Right atrium auricular region (tissue), 2 donors: ENCODE measurements at regions not wholly inside any gene's neighbourhood (a gene's known extent, or its start where the extent isn't known, plus 50 kb on each side); places are given as distances from the start of the nearest gene placed in this dataset.
"Not testable (repeated sequence)": the region's sequence is repeated elsewhere in the genome, so short reads cannot be mapped to it uniquely, and the experiment has no call there.

ENCODE experiments used
- DNase-seq: peaks from one replicate; pipeline ENCODE4 v3.0.0-alpha.2; 2019; ENCODE audit warnings: low spot score
- H3K27ac ChIP-seq, 2 donors: fragments of 200-600 bp; sonication (generic); 1 replicate in 1 of 2; 2 replicates in 1 of 2; pipeline ENCODE4 v1.5.1; 2016 to 2019
- H3K27me3 ChIP-seq, 2 donors: fragments of 200-600 bp; sonication (generic); one replicate each; pipeline versions ENCODE4 v1.5.1 to v1.6.0; 2017 to 2019
- H3K36me3 ChIP-seq: fragments of 200-600 bp; sonication (generic); one replicate; pipeline ENCODE4 v1.5.1; 2016
- H3K4me1 ChIP-seq, 2 donors: fragments of 200-600 bp; sonication (generic); one replicate each; pipeline versions ENCODE4 v1.5.1 to v1.6.0; 2017 to 2019
- H3K4me3 ChIP-seq, 2 donors: fragments of 200-600 bp; sonication (generic); 1 replicate in 1 of 2; 2 replicates in 1 of 2; pipeline ENCODE4 v1.5.1; 2017 to 2019; ENCODE audit warnings: mild to moderate bottlenecking in 1 of 2, moderate library complexity in 1 of 2
- H3K9me3 ChIP-seq, 2 donors: fragments of 200-600 bp; sonication (generic); one replicate each; pipeline ENCODE4 v1.5.1; 2019
- CTCF ChIP-seq, 2 donors: fragments of 200-600 bp; sonication (generic); IDR thresholded peaks; one replicate each; pipeline ENCODE4 v1.5.1; 2019; ENCODE audit warnings: antibody characterized with exemption in 2 of 2

GRCh38 chr2:4803396-4803795 is 888.8 kb upstream of the SOX11 start:
- no peak for DNase-seq
- Histone ChIP-seq H3K4me3 (no peak overlapping the region), H3K27ac (no peak overlapping the region), H3K4me1 (no peaks in the 10 kb centered on the region), H3K27me3 (no peaks in the 10 kb centered on the region), H3K9me3 (peaks cover 0 to 4% of the 10 kb centered on the region in 2 donors), H3K36me3 (no peaks in the 10 kb centered on the region)
- no peak for TF ChIP-seq CTCF (IDR thresholded peaks at IDR 0.05)

- not testable (repeated sequence) for H3K27me3 ChIP-seq, H3K9me3 ChIP-seq, H3K36me3 ChIP-seq, H3K27ac ChIP-seq, H3K4me1 ChIP-seq, H3K4me3 ChIP-seq, DNase-seq
Measured at GRCh38 chr2:4814137-4814536, 878.0 kb upstream of the SOX11 start.

- TF ChIP-seq CTCF (IDR thresholded peaks at IDR 0.05), result no peak
- no peak overlapping the region for H3K27ac ChIP-seq
Measured at GRCh38 chr2:4827836-4828235, 864.3 kb upstream of the SOX11 start.

GRCh38 chr2:4828682-4829374 is 863.4 kb upstream of the SOX11 start:
- no peaks in the 10 kb centered on the region for H3K27me3 ChIP-seq
- H3K4me3 ChIP-seq, result no peak overlapping the region
- no peaks in the 10 kb centered on the region for H3K9me3 ChIP-seq
- H3K36me3 ChIP-seq, result no peaks in the 10 kb centered on the region
- H3K27ac ChIP-seq, result no peak overlapping the region
- TF ChIP-seq CTCF (IDR thresholded peaks at IDR 0.05), result no peak
- no peak for DNase-seq
- no peaks in the 10 kb centered on the region for H3K4me1 ChIP-seq

More at GRCh38 chr2:4827836-4828235, 864.3 kb upstream of the SOX11 start:
- no peaks in the 10 kb centered on the region for H3K4me1 ChIP-seq
- no peak for DNase-seq
- no peak overlapping the region for H3K4me3 ChIP-seq
- no peaks in the 10 kb centered on the region for H3K9me3 ChIP-seq
- no peaks in the 10 kb centered on the region for H3K36me3 ChIP-seq
- no peaks in the 10 kb centered on the region for H3K27me3 ChIP-seq

GRCh38 chr2:4831751-4832150 is 860.4 kb upstream of the SOX11 start:
- Histone ChIP-seq H3K27me3 (no peaks in the 10 kb centered on the region), H3K4me1 (no peaks in the 10 kb centered on the region), H3K9me3 (no peaks in the 10 kb centered on the region), H3K4me3 (no peak overlapping the region), H3K27ac (no peak overlapping the region), H3K36me3 (no peaks in the 10 kb centered on the region)
- no peak for DNase-seq
- no peak for TF ChIP-seq CTCF (IDR thresholded peaks at IDR 0.05)

GRCh38 chr2:4832642-4833041 is 859.5 kb upstream of the SOX11 start:
- Histone ChIP-seq H3K4me1 (no peaks in the 10 kb centered on the region), H3K36me3 (no peaks in the 10 kb centered on the region), H3K4me3 (no peak overlapping the region), H3K27me3 (no peaks in the 10 kb centered on the region), H3K27ac (no peak overlapping the region), H3K9me3 (no peaks in the 10 kb centered on the region)
- TF ChIP-seq CTCF (IDR thresholded peaks at IDR 0.05), result no peak
- DNase-seq, result no peak
